HEK293T (cell line): ENCODE measurements at regions not wholly inside any gene's neighbourhood (a gene's known extent, or its start where the extent isn't known, plus 50 kb on each side); places are given as distances from the start of the nearest gene placed in this dataset.

Experiments
- ARNT ChIP-seq: fragments of 450-650 bp; IDR thresholded peaks from 2 replicates; pipeline ENCODE4 v1.6.1; 2017; ENCODE audit warnings: mild to moderate bottlenecking
- BHLHE40 ChIP-seq: fragments of 450-650 bp; IDR thresholded peaks from 2 replicates; pipeline ENCODE4 v1.6.1; 2016; ENCODE audit warnings: mild to moderate bottlenecking, moderate library complexity, borderline replicate concordance
- ZNF384 ChIP-seq: fragments of 450-650 bp; IDR thresholded peaks from 2 replicates; pipeline ENCODE4 v1.6.1; 2016

DNA sequence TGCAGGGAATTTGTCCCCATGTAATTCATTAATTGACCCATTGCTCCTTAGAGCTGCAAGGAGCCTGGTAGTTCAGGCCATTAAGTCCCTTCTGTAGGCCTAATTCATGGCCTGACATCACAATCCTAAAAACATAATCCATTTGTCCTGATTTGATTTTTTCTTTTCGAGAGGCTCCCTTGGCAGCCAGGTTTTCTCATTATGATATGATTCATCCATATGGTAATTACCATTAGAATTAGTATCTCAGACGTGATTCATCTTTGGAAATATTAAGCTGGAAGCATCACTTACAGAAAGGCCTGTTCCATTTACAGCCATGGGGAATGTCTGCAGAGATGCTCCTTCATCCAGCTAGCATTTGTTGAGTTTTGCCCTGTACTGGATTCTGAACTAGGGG is 128.5 kb downstream of the PLCE1 start:
- TF ChIP-seq BHLHE40, result no peak
- no peak for TF ChIP-seq ZNF384
- TF ChIP-seq ARNT, result no peak
